Trophoblast cell (in vitro differentiated cells and primary cell): ENCODE measurements at regions not wholly inside any gene's neighbourhood (a gene's known extent, or its start where the extent isn't known, plus 50 kb on each side); places are given as distances from the start of the nearest gene placed in this dataset.
A peak's percentile ranks its signal among the peaks of the same experiment; 100 is the strongest.

Experiments
- DNase-seq, 2 donors: peaks; one replicate each; pipeline ENCODE4 v3.0.0-alpha.2; 2016
- H2AFZ ChIP-seq: 2 replicates; pipeline ENCODE4 v1.6.1; 2013; ENCODE audit warnings: low read length, moderate library complexity, mild to moderate bottlenecking; ENCODE audit not compliant: insufficient read depth, poor library complexity
- H2AK5ac ChIP-seq: 2 replicates; pipeline ENCODE4 v1.6.1; 2013; ENCODE audit warnings: mild to moderate bottlenecking, low read length
- H2BK120ac ChIP-seq: 2 replicates; pipeline ENCODE4 v1.6.1; 2013; ENCODE audit warnings: low read length, mild to moderate bottlenecking, moderate library complexity; ENCODE audit not compliant: insufficient read depth, poor library complexity
- H2BK12ac ChIP-seq: 2 replicates; pipeline ENCODE4 v1.6.1; 2013; ENCODE audit warnings: mild to moderate bottlenecking, low read length, moderate library complexity
- H2BK5ac ChIP-seq: 2 replicates; pipeline ENCODE4 v1.6.1; 2013; ENCODE audit warnings: low read length, low read depth, moderate library complexity, mild to moderate bottlenecking; ENCODE audit not compliant: poor library complexity
- H3K14ac ChIP-seq: 2 replicates; pipeline ENCODE4 v1.6.1; 2013; ENCODE audit warnings: mild to moderate bottlenecking, low read length
- H3K18ac ChIP-seq: 2 replicates; pipeline ENCODE4 v1.6.1; 2013; ENCODE audit warnings: mild to moderate bottlenecking, low read length
- H3K23ac ChIP-seq: 2 replicates; pipeline ENCODE4 v1.6.1; 2013; ENCODE audit warnings: low read length
- H3K27ac ChIP-seq: 2 replicates; pipeline ENCODE4 v1.5.1; 2013; ENCODE audit warnings: low read depth, mild to moderate bottlenecking, inconsistent platforms, low read length, moderate library complexity
- H3K27me3 ChIP-seq: 2 replicates; pipeline ENCODE4 v1.6.1; 2013; ENCODE audit warnings: inconsistent platforms, mild to moderate bottlenecking, low read length, moderate library complexity; ENCODE audit not compliant: insufficient read depth
- H3K36me3 ChIP-seq, 2 experiments: 1 replicate in 1 of 2; 2 replicates in 1 of 2; pipeline ENCODE4 v1.6.1; 2013; ENCODE audit warnings: low read length in 2 of 2, mild to moderate bottlenecking in 2 of 2, moderate library complexity in 1 of 2; ENCODE audit not compliant: insufficient read depth in 2 of 2, control insufficient read depth in 1 of 2
- H3K4ac ChIP-seq: 2 replicates; pipeline ENCODE4 v1.6.1; 2013; ENCODE audit warnings: low read depth, mild to moderate bottlenecking, low read length, moderate library complexity
- H3K4me1 ChIP-seq, 2 experiments: 1 replicate in 1 of 2; 2 replicates in 1 of 2; pipeline ENCODE4 v1.6.1; 2013; ENCODE audit warnings: low read length in 2 of 2, mild to moderate bottlenecking in 2 of 2, moderate library complexity in 1 of 2; ENCODE audit not compliant: insufficient read depth in 2 of 2, control insufficient read depth in 1 of 2
- H3K4me2 ChIP-seq: 2 replicates; pipeline ENCODE4 v1.6.1; 2013; ENCODE audit warnings: inconsistent platforms, mild to moderate bottlenecking, low read length, moderate library complexity
- H3K4me3 ChIP-seq: 2 replicates; pipeline ENCODE4 v1.5.1; 2013; ENCODE audit warnings: mild to moderate bottlenecking, low read depth, low read length, inconsistent platforms
- H3K79me1 ChIP-seq: one replicate; pipeline ENCODE4 v1.6.1; 2013; ENCODE audit warnings: low read length
- H3K79me2 ChIP-seq: 2 replicates; pipeline ENCODE4 v1.6.1; 2013; ENCODE audit warnings: low read length, mild to moderate bottlenecking; ENCODE audit not compliant: control insufficient read depth, insufficient read depth, poor library complexity
- H3K9ac ChIP-seq: 2 replicates; pipeline ENCODE4 v1.6.1; 2013; ENCODE audit warnings: mild to moderate bottlenecking, low read length
- H3K9me3 ChIP-seq: 2 replicates; pipeline ENCODE4 v1.6.1; 2013; ENCODE audit warnings: low read depth, mild to moderate bottlenecking, control low read depth, inconsistent platforms, low read length; ENCODE audit not compliant: insufficient read depth
- H4K12ac ChIP-seq: 2 replicates; pipeline ENCODE4 v1.6.1; 2013; ENCODE audit warnings: low read depth, mild to moderate bottlenecking, low read length, moderate library complexity
- H4K8ac ChIP-seq: 2 replicates; pipeline ENCODE4 v1.6.1; 2013; ENCODE audit warnings: low read depth, mild to moderate bottlenecking, low read length, moderate library complexity
- H4K91ac ChIP-seq: one replicate; pipeline ENCODE4 v1.6.1; 2013; ENCODE audit warnings: low read depth, mild to moderate bottlenecking, low read length, moderate library complexity
- WGBS: extraction: QIAGEN DNeasy Blood & Tissue Kit; methylation state at CpG from one replicate; pipeline ENCODE4 v1.1.7; 2013; ENCODE audit warnings: missing lambda C conversion rate; ENCODE audit not compliant: insufficient read length, insufficient coverage; ENCODE audit errors: extremely low coverage; 5-methylcytosine and 5-hydroxymethylcytosine counted together

- Histone ChIP-seq H4K91ac (peak overlapping the region; percentile 32), H3K27ac (no peak overlapping the region), H3K4ac (peak overlapping the region; percentile 3), H2BK120ac (peak overlapping the region; percentile 52), H2BK12ac (peak overlapping the region; percentile 85), H3K4me1 (peaks cover 0 to 5% of the 10 kb centered on the region in 2 experiments), H4K12ac (no peak overlapping the region), H4K8ac (peak overlapping the region; percentile 18), H3K79me2 (no peaks in the 10 kb centered on the region), H3K27me3 (no peaks in the 10 kb centered on the region), H2AK5ac (no peak overlapping the region), H3K4me3 (no peak overlapping the region), H3K4me2 (no peak overlapping the region), H3K23ac (no peak overlapping the region), H2BK5ac (peak overlapping the region; percentile 32), H3K14ac (peak overlapping the region; percentile 61), H3K9me3 (no peaks in the 10 kb centered on the region), H2AFZ (peak overlapping the region; percentile 17), H3K9ac (no peak overlapping the region), H3K18ac (peak overlapping the region; percentile 33), H3K79me1 (peaks cover 12% of the 10 kb centered on the region), H3K36me3 (no peaks in the 10 kb centered on the region)
- WGBS: no CpG with 5 or more reads among the region's 10 CpGs
- no peak for DNase-seq
Measured at GRCh38 chr5:106584268-106584667, 1086.5 kb downstream of the EFNA5 start.

GRCh38 chr5:106578736-106579135 is 1092.0 kb downstream of the EFNA5 start:
- no peak overlapping the region for H2AK5ac ChIP-seq
- no peak overlapping the region for H4K91ac ChIP-seq
- H3K18ac ChIP-seq: no peak overlapping the region
- no peak overlapping the region for H2BK5ac ChIP-seq
- H3K79me2 ChIP-seq: no peaks in the 10 kb centered on the region
- WGBS: no CpG with 5 or more reads among the region's 2 CpGs
- no peaks in the 10 kb centered on the region for H3K9me3 ChIP-seq
- H2BK12ac ChIP-seq: no peak overlapping the region
- no peak overlapping the region for H2BK120ac ChIP-seq
- no peak overlapping the region for H3K4me3 ChIP-seq
- H2AFZ ChIP-seq: no peak overlapping the region
- no peaks in the 10 kb centered on the region for H3K79me1 ChIP-seq
- no peak overlapping the region for H3K27ac ChIP-seq
- H4K8ac ChIP-seq: no peak overlapping the region
- no peak overlapping the region for H3K23ac ChIP-seq
- no peak overlapping the region for H3K4ac ChIP-seq
- no peaks in the 10 kb centered on the region for H3K4me1 ChIP-seq
- no peak overlapping the region for H3K4me2 ChIP-seq
- H3K27me3 ChIP-seq: no peaks in the 10 kb centered on the region
- no peaks in the 10 kb centered on the region for H3K36me3 ChIP-seq
- no peak overlapping the region for H4K12ac ChIP-seq
- H3K14ac ChIP-seq: no peak overlapping the region
- H3K9ac ChIP-seq: no peak overlapping the region
- no peak for DNase-seq

- Histone ChIP-seq H3K4me1 (no peaks in the 10 kb centered on the region), H2AFZ (no peak overlapping the region), H3K4me3 (no peak overlapping the region), H2BK12ac (no peak overlapping the region), H2BK120ac (no peak overlapping the region), H2AK5ac (no peak overlapping the region), H3K18ac (no peak overlapping the region), H3K4me2 (no peak overlapping the region), H3K9me3 (no peaks in the 10 kb centered on the region), H3K27me3 (no peaks in the 10 kb centered on the region), H3K9ac (no peak overlapping the region), H3K79me2 (no peaks in the 10 kb centered on the region), H3K36me3 (no peaks in the 10 kb centered on the region), H3K14ac (no peak overlapping the region), H3K79me1 (no peaks in the 10 kb centered on the region), H4K91ac (no peak overlapping the region), H3K27ac (no peak overlapping the region), H3K23ac (no peak overlapping the region), H3K4ac (no peak overlapping the region), H2BK5ac (no peak overlapping the region), H4K8ac (no peak overlapping the region), H4K12ac (no peak overlapping the region)
- DNase-seq: no peak
- WGBS: no CpG with 5 or more reads among the region's 8 CpGs
Measured at GRCh38 chr5:106574820-106575219, 1095.9 kb downstream of the EFNA5 start.

GRCh38 chr5:106566031-106566430 is 1104.7 kb downstream of the EFNA5 start:
- Histone ChIP-seq H4K91ac (no peak overlapping the region), H4K12ac (no peak overlapping the region), H2BK5ac (no peak overlapping the region), H3K79me1 (no peaks in the 10 kb centered on the region), H3K9me3 (no peaks in the 10 kb centered on the region), H3K4me1 (no peaks in the 10 kb centered on the region), H2AFZ (no peak overlapping the region), H3K4me3 (no peak overlapping the region), H3K27me3 (no peaks in the 10 kb centered on the region), H3K27ac (no peak overlapping the region), H3K36me3 (no peaks in the 10 kb centered on the region), H2BK120ac (no peak overlapping the region), H3K79me2 (no peaks in the 10 kb centered on the region), H3K4ac (no peak overlapping the region), H4K8ac (no peak overlapping the region), H3K23ac (no peak overlapping the region), H3K18ac (no peak overlapping the region), H2BK12ac (no peak overlapping the region), H2AK5ac (no peak overlapping the region), H3K9ac (no peak overlapping the region), H3K14ac (no peak overlapping the region), H3K4me2 (no peak overlapping the region)
- no peak for DNase-seq
- WGBS: no CpG with 5 or more reads among the region's 4 CpGs
